ENCODE measurements at regions not wholly inside any gene's neighbourhood (a gene's known extent, or its start where the extent isn't known, plus 50 kb on each side); places are given as distances from the start of the nearest gene placed in this dataset.

- Histone ChIP-seq H3K36me3 (no peaks in the 10 kb centered on the region), H3K27me3 (no peaks in the 10 kb centered on the region), H3K9me3 (no peaks in the 10 kb centered on the region), H3K4me1 (no peaks in the 10 kb centered on the region), H3K4me3 (no peak overlapping the region), H3K27ac (no peak overlapping the region)
- WGBS (ENCODE audit: insufficient coverage, low coverage, low lambda C conversion rate, missing lambda C conversion rate) = 100% methylated on average over 3 of the region's 4 CpGs
- TF ChIP-seq POLR2A (IDR thresholded peaks at IDR 0.05) (no peak), CTCF (IDR thresholded peaks at IDR 0.05) (no peak)
- DNase-seq = no peak
- intact Hi-C loops (cut with DNase I) = loop anchor here in 1 of 2 donors (10.0 kb wide), 1 partner anchor 292 kb away; no protein-coding TSS in a partner anchor
- ATAC-seq = no peak
Measured at GRCh38 chr22:25472382-25472781, 92.1 kb upstream of the GRK3 start.

- intact Hi-C loops (cut with DNase I) = loop anchor here in 1 of 2 donors (10.0 kb wide), 1 partner anchor 289 kb away; no protein-coding TSS in a partner anchor
Measured at GRCh38 chr22:25475257-25476022, 89.0 kb upstream of the GRK3 start.

GRCh38 chr22:25477358-25477757 is 87.1 kb upstream of the GRK3 start:
- Histone ChIP-seq H3K27ac (no peak overlapping the region), H3K36me3 (no peaks in the 10 kb centered on the region), H3K9me3 (no peaks in the 10 kb centered on the region), H3K27me3 (no peaks in the 10 kb centered on the region), H3K4me3 (no peak overlapping the region), H3K4me1 (no peaks in the 10 kb centered on the region)
- TF ChIP-seq POLR2A (IDR thresholded peaks at IDR 0.05) (no peak), CTCF (IDR thresholded peaks at IDR 0.05) (no peak)
- 100% methylated on average over 2 of the region's 3 CpGs for WGBS (ENCODE audit: insufficient coverage, low coverage, low lambda C conversion rate, missing lambda C conversion rate)
- DNase-seq (no peak), ATAC-seq (no peak)
- intact Hi-C loops (cut with DNase I) = loop anchor here in 1 of 2 donors (10.0 kb wide), 1 partner anchor 287 kb away; no protein-coding TSS in a partner anchor

More at GRCh38 chr22:25475257-25476022, 89.0 kb upstream of the GRK3 start:
- no peaks in the 10 kb centered on the region for H3K27me3 ChIP-seq
- no peak for TF ChIP-seq POLR2A (IDR thresholded peaks at IDR 0.05)
- TF ChIP-seq CTCF (IDR thresholded peaks at IDR 0.05) = no peak
- H3K36me3 ChIP-seq = no peaks in the 10 kb centered on the region
- H3K4me3 ChIP-seq = no peak overlapping the region
- no peak overlapping the region for H3K27ac ChIP-seq
- ATAC-seq (peak in 1 of 4 donors; percentile 26), DNase-seq (no peak)
- no peaks in the 10 kb centered on the region for H3K4me1 ChIP-seq
- no peaks in the 10 kb centered on the region for H3K9me3 ChIP-seq
- 78% methylated on average over 15 of the region's 16 CpGs for WGBS (ENCODE audit: insufficient coverage, low coverage, low lambda C conversion rate, missing lambda C conversion rate)

- no peaks in the 10 kb centered on the region for H3K9me3 ChIP-seq
- TF ChIP-seq POLR2A (IDR thresholded peaks at IDR 0.05) (no peak), CTCF (IDR thresholded peaks at IDR 0.05) (no peak)
- H3K36me3 ChIP-seq = no peaks in the 10 kb centered on the region
- WGBS (ENCODE audit: insufficient coverage, low coverage, low lambda C conversion rate, missing lambda C conversion rate) = 60% methylated on average over 1 of the region's 3 CpGs
- H3K4me3 ChIP-seq = no peak overlapping the region
- ATAC-seq (no peak), DNase-seq (no peak)
- intact Hi-C loops (cut with DNase I) = loop anchor here in 1 of 2 donors (10.0 kb wide), 1 partner anchor 287 kb away; no protein-coding TSS in a partner anchor
- peaks cover 0 to 3% (median 0%) of the 10 kb centered on the region in 4 donors for H3K4me1 ChIP-seq
- no peaks in the 10 kb centered on the region for H3K27me3 ChIP-seq
- H3K27ac ChIP-seq = no peak overlapping the region
Measured at GRCh38 chr22:25478111-25478510, 86.4 kb upstream of the GRK3 start.
